ENCODE measurements at regions not wholly inside any gene's neighbourhood (a gene's known extent, or its start where the extent isn't known, plus 50 kb on each side); places are given as distances from the start of the nearest gene placed in this dataset.
A peak's percentile ranks its signal among the peaks of the same experiment; 100 is the strongest.
"Not testable (repeated sequence)": the region's sequence is repeated elsewhere in the genome, so short reads cannot be mapped to it uniquely, and the experiment has no call there.

GRCh38 chr5:42242881-42243485 lies 180.3 kb upstream of the GHR start:
- H3K9me3 Mint-ChIP-seq: peaks cover 5% of the 10 kb centered on the region
- H3K27me3 Mint-ChIP-seq: no peaks in the 10 kb centered on the region
- no peaks in the 10 kb centered on the region for H3K4me1 Mint-ChIP-seq (ENCODE audit: low read depth)
- H3K36me3 Mint-ChIP-seq (ENCODE audit: low read depth): no peaks in the 10 kb centered on the region
- no peak overlapping the region for H3K4me3 Mint-ChIP-seq
- no peak overlapping the region for H3K27ac Mint-ChIP-seq

DNA sequence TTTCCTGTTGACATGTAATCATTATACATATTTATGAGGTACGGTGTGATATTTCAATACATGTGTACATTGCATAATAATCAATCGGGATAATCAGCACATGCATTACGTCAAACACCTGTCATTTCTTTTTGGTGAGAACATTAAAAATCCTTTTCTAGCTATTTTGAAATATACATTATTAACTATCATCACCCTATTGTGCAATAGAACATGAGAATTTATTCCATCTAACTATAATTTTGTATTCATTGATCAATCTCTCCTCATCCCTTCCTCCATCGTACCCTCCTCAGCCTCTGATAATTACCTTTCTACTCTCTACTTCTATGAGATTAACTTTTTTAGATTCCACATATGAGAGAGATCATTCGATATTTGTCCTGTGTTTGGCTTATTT lies 170.9 kb upstream of the GHR start:
- Mint-ChIP-seq H3K9me3 (peaks cover 5% of the 10 kb centered on the region), H3K27me3 (no peaks in the 10 kb centered on the region), H3K27ac (no peak overlapping the region), H3K36me3 (ENCODE audit: low read depth) (no peaks in the 10 kb centered on the region), H3K4me3 (no peak overlapping the region), H3K4me1 (ENCODE audit: low read depth) (no peaks in the 10 kb centered on the region)

DNA sequence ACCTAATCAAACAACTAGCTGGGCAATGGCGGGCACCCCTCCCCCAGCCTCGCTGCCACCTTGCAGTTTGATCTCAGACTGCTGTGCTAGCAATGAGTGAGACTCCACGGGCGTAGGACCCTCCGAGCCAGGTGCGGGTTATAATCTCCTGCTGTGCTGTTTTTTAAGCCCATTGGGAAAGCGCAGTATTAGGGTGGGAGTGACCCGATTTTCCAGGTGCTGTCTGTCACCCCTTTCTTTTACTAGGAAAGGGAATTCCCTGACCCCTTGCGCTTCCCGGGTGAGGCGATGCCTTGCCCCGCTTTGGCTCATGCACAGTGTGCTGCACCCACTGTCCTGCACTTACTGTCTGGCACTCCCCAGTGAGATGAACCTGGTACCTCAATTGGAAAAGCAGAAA lies 163.3 kb upstream of the GHR start:
- H3K9me3 Mint-ChIP-seq; H3K4me1 Mint-ChIP-seq (ENCODE audit: low read depth); H3K27me3 Mint-ChIP-seq; H3K27ac Mint-ChIP-seq; H3K4me3 Mint-ChIP-seq; H3K36me3 Mint-ChIP-seq (ENCODE audit: low read depth): not testable (repeated sequence)

DNA sequence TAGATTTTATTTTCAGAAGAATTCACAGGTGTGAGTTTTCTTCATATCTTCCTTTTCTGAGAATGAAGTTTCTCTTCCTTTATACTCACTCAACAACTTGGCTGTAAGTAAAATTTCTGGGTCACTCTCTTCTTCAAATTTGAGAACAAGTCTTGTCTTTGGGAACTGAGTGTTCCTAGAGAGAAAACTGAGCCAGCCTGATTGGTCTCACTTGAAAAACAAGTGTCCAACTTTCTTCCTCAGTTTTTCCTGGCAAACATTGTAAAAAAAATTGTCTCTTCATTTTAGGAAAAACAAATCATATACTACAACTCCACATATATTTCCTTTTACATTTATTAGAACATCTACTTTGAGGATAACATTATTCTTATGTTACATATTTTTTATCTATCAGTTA lies 156.1 kb upstream of the GHR start:
- Mint-ChIP-seq H3K4me3 (no peak overlapping the region), H3K27me3 (no peaks in the 10 kb centered on the region), H3K4me1 (ENCODE audit: low read depth) (no peaks in the 10 kb centered on the region), H3K27ac (no peak overlapping the region), H3K36me3 (ENCODE audit: low read depth) (no peaks in the 10 kb centered on the region), H3K9me3 (no peaks in the 10 kb centered on the region)

DNA sequence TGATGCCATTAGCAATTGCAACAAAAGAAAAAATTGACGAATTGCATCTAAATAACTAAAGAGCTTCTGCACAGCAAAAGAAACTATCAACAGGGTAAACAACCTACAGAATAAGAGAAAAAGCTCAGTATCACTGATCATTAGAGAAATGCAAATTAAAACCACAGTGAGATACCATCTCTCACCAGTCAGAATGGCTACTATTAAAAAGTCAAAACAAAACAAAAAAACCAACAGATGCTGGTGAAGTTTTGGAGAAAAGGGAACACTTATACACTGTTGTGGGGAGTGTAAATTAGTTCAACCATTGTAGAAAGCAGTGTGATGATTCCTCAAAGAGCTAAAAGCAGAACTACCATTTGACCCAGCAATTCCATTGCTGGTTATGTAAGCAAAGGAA lies 155.1 kb upstream of the GHR start:
- not testable (repeated sequence) for H3K4me1 Mint-ChIP-seq (ENCODE audit: low read depth); H3K9me3 Mint-ChIP-seq; H3K36me3 Mint-ChIP-seq (ENCODE audit: low read depth); H3K27ac Mint-ChIP-seq; H3K27me3 Mint-ChIP-seq; H3K4me3 Mint-ChIP-seq

DNA sequence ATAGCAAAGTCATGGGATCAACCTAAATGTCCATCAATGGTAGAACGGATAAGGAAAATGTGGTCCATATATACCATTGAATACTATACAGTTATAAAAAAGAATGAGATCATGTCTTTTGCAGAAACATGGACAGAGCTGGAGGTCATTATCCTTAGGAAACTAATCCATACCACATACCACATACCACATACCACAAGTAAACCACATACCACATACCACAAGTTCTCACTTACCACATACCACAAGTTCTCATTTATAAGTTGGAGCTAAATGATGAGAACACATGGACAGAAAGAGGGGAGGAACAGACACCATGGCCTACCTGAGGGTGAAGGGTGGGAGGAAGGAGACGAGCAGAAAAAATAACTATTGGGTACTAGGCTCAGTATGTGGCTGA lies 154.6 kb upstream of the GHR start:
- Mint-ChIP-seq H3K4me3 (no peak overlapping the region), H3K36me3 (ENCODE audit: low read depth) (no peaks in the 10 kb centered on the region), H3K27me3 (no peaks in the 10 kb centered on the region), H3K9me3 (no peaks in the 10 kb centered on the region), H3K27ac (peak overlapping the region; percentile 52), H3K4me1 (ENCODE audit: low read depth) (no peaks in the 10 kb centered on the region)

DNA sequence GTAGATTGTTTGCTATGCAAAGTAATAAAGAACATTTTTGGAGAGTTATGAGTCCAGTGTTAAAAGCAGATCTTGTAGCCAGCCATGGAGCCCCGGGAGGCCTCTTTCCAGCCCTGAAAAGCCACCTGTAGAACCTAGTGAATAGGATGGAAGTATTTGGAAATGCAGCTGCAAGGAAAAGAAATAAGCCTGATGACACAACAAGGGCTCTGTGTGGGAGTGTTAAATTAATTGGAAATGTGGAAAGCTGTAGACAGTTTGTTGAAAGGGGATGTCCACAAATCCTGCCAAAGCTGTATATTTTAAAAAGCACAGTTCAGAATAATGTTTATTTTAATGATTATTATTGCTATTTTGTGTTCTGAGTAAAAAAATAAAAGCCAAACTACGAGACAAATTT lies 152.5 kb upstream of the GHR start:
- Mint-ChIP-seq H3K27me3 (no peaks in the 10 kb centered on the region), H3K36me3 (ENCODE audit: low read depth) (no peaks in the 10 kb centered on the region), H3K4me3 (no peak overlapping the region), H3K9me3 (no peaks in the 10 kb centered on the region), H3K27ac (no peak overlapping the region), H3K4me1 (ENCODE audit: low read depth) (no peaks in the 10 kb centered on the region)

GRCh38 chr5:42274913-42275312 lies 148.3 kb upstream of the GHR start:
- Mint-ChIP-seq H3K4me1 (ENCODE audit: low read depth) (no peaks in the 10 kb centered on the region), H3K4me3 (no peak overlapping the region), H3K27ac (no peak overlapping the region), H3K27me3 (no peaks in the 10 kb centered on the region), H3K36me3 (ENCODE audit: low read depth) (no peaks in the 10 kb centered on the region), H3K9me3 (no peaks in the 10 kb centered on the region)

GRCh38 chr5:42277293-42277692 lies 145.9 kb upstream of the GHR start:
- Mint-ChIP-seq H3K27ac (no peak overlapping the region), H3K36me3 (ENCODE audit: low read depth) (no peaks in the 10 kb centered on the region), H3K4me1 (ENCODE audit: low read depth) (no peaks in the 10 kb centered on the region), H3K9me3 (no peaks in the 10 kb centered on the region), H3K27me3 (no peaks in the 10 kb centered on the region), H3K4me3 (no peak overlapping the region)

GRCh38 chr5:42284584-42284983 lies 138.7 kb upstream of the GHR start:
- H3K4me1 Mint-ChIP-seq (ENCODE audit: low read depth): no peaks in the 10 kb centered on the region
- H3K36me3 Mint-ChIP-seq (ENCODE audit: low read depth): no peaks in the 10 kb centered on the region
- H3K27ac Mint-ChIP-seq: no peak overlapping the region
- H3K27me3 Mint-ChIP-seq: no peaks in the 10 kb centered on the region
- no peaks in the 10 kb centered on the region for H3K9me3 Mint-ChIP-seq
- no peak overlapping the region for H3K4me3 Mint-ChIP-seq

DNA sequence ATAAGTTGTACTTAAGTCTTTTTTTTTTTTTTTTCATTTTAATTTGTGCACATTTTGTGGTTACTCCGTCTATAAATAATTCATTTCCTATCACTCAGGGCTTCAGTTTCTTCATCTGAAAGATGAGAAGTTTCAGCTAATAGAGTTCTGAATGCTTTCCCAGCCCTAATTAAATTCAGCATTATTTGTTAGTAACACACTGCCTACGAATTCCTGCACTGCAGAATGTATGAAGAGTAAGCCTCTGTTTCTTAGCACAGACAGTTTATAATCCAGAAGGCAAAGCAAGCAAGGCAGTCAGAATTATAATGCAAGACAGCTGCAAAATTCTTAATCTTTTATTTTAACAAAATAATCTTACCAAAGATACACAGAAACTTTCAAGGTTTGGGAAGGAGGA lies 138.0 kb upstream of the GHR start:
- H3K9me3 Mint-ChIP-seq: no peaks in the 10 kb centered on the region
- no peaks in the 10 kb centered on the region for H3K27me3 Mint-ChIP-seq
- no peaks in the 10 kb centered on the region for H3K4me1 Mint-ChIP-seq (ENCODE audit: low read depth)
- H3K27ac Mint-ChIP-seq: no peak overlapping the region
- H3K4me3 Mint-ChIP-seq: no peak overlapping the region
- no peaks in the 10 kb centered on the region for H3K36me3 Mint-ChIP-seq (ENCODE audit: low read depth)

DNA sequence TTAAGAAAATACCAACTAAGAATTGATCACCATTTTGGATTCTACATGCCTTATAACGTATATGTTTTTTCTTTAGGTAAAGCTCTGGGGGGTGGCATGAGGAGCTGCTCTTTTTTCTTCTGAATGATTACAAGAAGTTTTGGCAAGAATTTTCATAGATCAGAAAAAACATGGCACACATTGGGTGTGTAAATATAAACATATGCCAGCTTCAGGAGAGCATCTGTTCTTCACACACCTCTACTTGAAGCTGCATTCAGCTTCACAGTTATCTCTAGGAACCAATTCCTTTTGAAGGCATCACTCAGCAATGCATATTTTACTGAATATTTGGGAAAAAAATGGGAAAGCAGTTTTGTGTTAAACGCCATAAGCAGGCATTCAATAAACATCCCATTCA lies 122.7 kb upstream of the GHR start:
- no peaks in the 10 kb centered on the region for H3K36me3 Mint-ChIP-seq (ENCODE audit: low read depth)
- H3K27ac Mint-ChIP-seq: no peak overlapping the region
- peaks cover 8% of the 10 kb centered on the region for H3K9me3 Mint-ChIP-seq
- no peaks in the 10 kb centered on the region for H3K27me3 Mint-ChIP-seq
- H3K4me1 Mint-ChIP-seq (ENCODE audit: low read depth): no peaks in the 10 kb centered on the region
- no peak overlapping the region for H3K4me3 Mint-ChIP-seq

DNA sequence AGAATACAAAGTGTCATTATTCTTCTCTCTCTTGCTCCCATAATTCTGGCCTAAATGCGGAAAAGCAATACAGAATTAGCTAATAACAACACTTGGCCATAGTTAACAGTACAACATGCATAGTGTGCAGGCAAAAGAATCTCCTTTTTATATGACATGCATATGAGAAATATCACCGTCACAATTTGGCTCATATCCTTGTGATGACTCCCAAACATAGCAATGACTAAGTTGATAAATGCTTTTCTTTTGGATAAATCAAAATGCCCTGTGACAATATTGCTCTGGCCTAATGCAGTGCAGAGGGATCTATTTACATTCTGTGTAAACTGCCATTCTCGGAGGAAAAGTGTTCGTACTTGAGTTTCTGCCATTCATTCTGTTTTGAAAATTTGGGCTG lies 121.9 kb upstream of the GHR start:
- Mint-ChIP-seq H3K36me3 (ENCODE audit: low read depth) (no peaks in the 10 kb centered on the region), H3K27me3 (no peaks in the 10 kb centered on the region), H3K4me1 (ENCODE audit: low read depth) (no peaks in the 10 kb centered on the region), H3K27ac (no peak overlapping the region), H3K9me3 (peaks cover 8% of the 10 kb centered on the region), H3K4me3 (no peak overlapping the region)

DNA sequence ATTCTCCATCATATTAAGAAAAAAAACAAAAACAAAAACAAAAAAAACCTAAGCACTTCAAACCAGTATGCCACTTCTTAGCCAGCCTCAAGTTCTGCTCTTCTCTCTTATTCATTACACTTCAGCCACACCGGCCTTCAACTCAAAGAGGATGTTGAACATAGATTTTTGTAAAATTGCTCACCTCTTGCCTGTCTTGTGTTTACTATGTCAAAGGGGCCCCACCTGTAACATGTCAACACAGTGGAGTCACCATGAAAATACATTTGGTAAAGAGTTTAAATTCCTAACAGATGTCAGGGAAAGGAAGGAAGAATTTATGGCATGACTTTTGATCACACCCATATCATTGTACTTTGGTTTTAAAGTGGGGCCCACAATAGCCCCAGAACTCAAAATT lies 121.1 kb upstream of the GHR start:
- no peaks in the 10 kb centered on the region for H3K36me3 Mint-ChIP-seq (ENCODE audit: low read depth)
- H3K9me3 Mint-ChIP-seq: no peaks in the 10 kb centered on the region
- no peak overlapping the region for H3K4me3 Mint-ChIP-seq
- no peaks in the 10 kb centered on the region for H3K27me3 Mint-ChIP-seq
- H3K27ac Mint-ChIP-seq: no peak overlapping the region
- no peaks in the 10 kb centered on the region for H3K4me1 Mint-ChIP-seq (ENCODE audit: low read depth)

- Mint-ChIP-seq H3K4me3 (no peak overlapping the region), H3K27ac (no peak overlapping the region), H3K27me3 (no peaks in the 10 kb centered on the region), H3K36me3 (ENCODE audit: low read depth) (no peaks in the 10 kb centered on the region), H3K9me3 (no peaks in the 10 kb centered on the region), H3K4me1 (ENCODE audit: low read depth) (no peaks in the 10 kb centered on the region)
Measured at GRCh38 chr5:42306287-42306686, 117.0 kb upstream of the GHR start.

- H3K36me3 Mint-ChIP-seq (ENCODE audit: low read depth): no peaks in the 10 kb centered on the region
- no peaks in the 10 kb centered on the region for H3K9me3 Mint-ChIP-seq
- H3K27me3 Mint-ChIP-seq: no peaks in the 10 kb centered on the region
- H3K27ac Mint-ChIP-seq: no peak overlapping the region
- no peaks in the 10 kb centered on the region for H3K4me1 Mint-ChIP-seq (ENCODE audit: low read depth)
- H3K4me3 Mint-ChIP-seq: no peak overlapping the region
Measured at GRCh38 chr5:42309865-42310264, 113.4 kb upstream of the GHR start.

GRCh38 chr5:42315214-42315613 lies 108.0 kb upstream of the GHR start:
- Mint-ChIP-seq H3K27me3 (no peaks in the 10 kb centered on the region), H3K27ac (no peak overlapping the region), H3K4me1 (ENCODE audit: low read depth) (no peaks in the 10 kb centered on the region), H3K36me3 (ENCODE audit: low read depth) (no peaks in the 10 kb centered on the region), H3K9me3 (peaks cover 23% of the 10 kb centered on the region), H3K4me3 (no peak overlapping the region)

Measured in stimulated activated naive CD8-positive, alpha-beta T cell treated with anti-CD3 and anti-CD28 coated beads, Interleukin-15, Interleukin-2, amounts not matched to agents 100 ng/mL and 50 ng/mL, for 24 hours (primary cell).